Progenitor cell of endocrine pancreas (in vitro differentiated cells): ENCODE measurements at regions not wholly inside any gene's neighbourhood (a gene's known extent, or its start where the extent isn't known, plus 50 kb on each side); places are given as distances from the start of the nearest gene placed in this dataset.

Experiments used
- DNase-seq: peaks from one replicate; pipeline ENCODE4 v3.0.0; 2021; ENCODE audit warnings: low spot score; ENCODE audit not compliant: unreplicated experiment
- H3K27ac Mint-ChIP-seq: 2 replicates; pipeline ENCODE4 v1.8.0; 2021; ENCODE audit warnings: mild to moderate bottlenecking, moderate library complexity, mixed read lengths
- H3K27me3 Mint-ChIP-seq: 2 replicates; pipeline ENCODE4 v1.8.0; 2021; ENCODE audit warnings: mixed read lengths
- H3K36me3 Mint-ChIP-seq: 2 replicates; pipeline ENCODE4 v1.8.0; 2022; ENCODE audit warnings: mixed read lengths; ENCODE audit not compliant: insufficient read depth
- H3K4me1 Mint-ChIP-seq: 2 replicates; pipeline ENCODE4 v1.8.0; 2021; ENCODE audit warnings: low read depth, mixed read lengths
- H3K4me3 Mint-ChIP-seq: 2 replicates; pipeline ENCODE4 v1.8.0; 2021; ENCODE audit warnings: low read depth, mild to moderate bottlenecking, moderate library complexity, mixed read lengths
- H3K9me3 Mint-ChIP-seq: 2 replicates; pipeline ENCODE4 v1.8.0; 2021; ENCODE audit warnings: low read depth, mixed read lengths
- TF ChIP-seq, protein P1 (sequence below): fragments of 200-600 bp; sonication (generic); IDR thresholded peaks from one replicate; pipeline ENCODE4 v1.5.0; 2021; ENCODE audit warnings: antibody characterized with exemption, mild to moderate bottlenecking; ENCODE audit not compliant: unreplicated experiment

DNA sequence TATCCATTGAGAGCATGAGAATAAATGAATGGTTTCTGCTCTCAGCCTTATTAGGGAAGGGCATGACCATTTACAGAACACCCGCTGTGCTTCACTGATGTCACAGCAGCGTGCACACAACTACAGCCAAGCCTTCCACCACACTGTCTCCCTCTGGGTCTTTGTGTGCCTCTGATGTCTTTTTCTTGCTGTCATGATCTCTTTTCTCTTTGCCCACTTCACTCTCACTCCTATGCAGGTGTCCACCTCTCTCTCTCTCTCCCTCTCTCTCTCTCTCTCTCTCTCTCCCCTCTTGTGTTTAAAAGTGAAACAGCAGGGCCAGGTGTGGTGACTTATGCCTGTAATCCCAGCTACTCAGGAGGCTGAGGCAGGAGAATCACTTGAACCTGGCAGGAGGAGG, 232.5 kb upstream of the JUN start:
- Mint-ChIP-seq H3K27ac (no peak overlapping the region), H3K9me3 (peaks cover 4% of the 10 kb centered on the region), H3K36me3 (no peaks in the 10 kb centered on the region), H3K27me3 (peaks cover 34% of the 10 kb centered on the region), H3K4me1 (peaks cover 3% of the 10 kb centered on the region), H3K4me3 (no peak overlapping the region)
- TF ChIP-seq, protein P1, sequence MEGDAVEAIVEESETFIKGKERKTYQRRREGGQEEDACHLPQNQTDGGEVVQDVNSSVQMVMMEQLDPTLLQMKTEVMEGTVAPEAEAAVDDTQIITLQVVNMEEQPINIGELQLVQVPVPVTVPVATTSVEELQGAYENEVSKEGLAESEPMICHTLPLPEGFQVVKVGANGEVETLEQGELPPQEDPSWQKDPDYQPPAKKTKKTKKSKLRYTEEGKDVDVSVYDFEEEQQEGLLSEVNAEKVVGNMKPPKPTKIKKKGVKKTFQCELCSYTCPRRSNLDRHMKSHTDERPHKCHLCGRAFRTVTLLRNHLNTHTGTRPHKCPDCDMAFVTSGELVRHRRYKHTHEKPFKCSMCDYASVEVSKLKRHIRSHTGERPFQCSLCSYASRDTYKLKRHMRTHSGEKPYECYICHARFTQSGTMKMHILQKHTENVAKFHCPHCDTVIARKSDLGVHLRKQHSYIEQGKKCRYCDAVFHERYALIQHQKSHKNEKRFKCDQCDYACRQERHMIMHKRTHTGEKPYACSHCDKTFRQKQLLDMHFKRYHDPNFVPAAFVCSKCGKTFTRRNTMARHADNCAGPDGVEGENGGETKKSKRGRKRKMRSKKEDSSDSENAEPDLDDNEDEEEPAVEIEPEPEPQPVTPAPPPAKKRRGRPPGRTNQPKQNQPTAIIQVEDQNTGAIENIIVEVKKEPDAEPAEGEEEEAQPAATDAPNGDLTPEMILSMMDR, result no peak
- DNase-seq, result no peak

DNA sequence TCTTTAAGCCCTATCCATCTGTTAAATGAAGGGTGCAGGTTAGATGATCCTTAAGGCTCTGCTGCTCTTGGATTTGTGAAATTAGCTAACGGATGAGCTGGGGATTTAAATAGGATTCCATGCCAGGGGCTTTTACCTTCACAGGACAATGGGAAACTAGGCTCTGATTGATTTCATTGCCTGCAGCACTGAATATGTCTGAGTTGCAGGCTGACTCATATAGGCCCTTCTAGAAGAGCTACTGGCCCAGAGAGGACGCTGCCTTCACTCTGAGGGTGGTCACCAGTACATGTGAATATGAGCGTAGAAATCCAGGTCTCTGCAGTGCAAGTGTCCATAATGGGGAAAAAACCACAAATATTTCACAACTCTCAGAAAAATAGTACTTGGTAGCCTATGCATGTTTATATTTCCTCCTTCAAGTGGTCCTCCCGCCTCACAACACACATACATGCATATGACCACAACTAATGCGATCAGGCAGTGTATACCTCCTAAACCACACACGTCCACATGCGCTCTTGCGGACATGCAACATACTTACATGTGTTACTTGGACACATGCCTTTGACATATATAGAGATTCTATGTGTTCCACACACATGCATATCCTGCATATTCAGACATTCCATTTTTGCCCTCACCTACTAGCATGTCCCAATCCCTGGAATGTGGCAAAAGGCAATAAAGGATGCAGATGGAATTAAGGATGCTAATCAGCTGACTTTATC, 233.8 kb upstream of the JUN start:
- no peaks in the 10 kb centered on the region for H3K36me3 Mint-ChIP-seq

DNA sequence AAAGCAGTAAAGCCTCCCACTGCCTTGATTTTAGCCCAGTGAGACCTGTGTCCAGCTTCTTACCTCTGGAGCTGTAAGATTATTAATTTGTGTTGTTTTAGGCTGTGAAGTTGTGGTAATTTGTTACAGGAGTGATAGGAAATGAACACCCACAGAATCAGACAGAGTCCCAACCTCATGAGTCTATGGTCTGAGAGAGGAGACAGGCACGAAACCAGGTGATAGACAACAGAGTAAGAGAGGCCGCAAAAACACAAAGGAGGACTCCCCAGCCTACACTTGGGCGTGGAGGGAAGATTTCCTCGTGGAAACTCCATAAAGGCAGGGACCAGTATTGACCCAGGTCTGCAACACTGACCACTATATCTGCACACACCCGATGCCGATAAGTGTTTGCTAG, 234.6 kb upstream of the JUN start:
- no peaks in the 10 kb centered on the region for H3K36me3 Mint-ChIP-seq
- peaks cover 3% of the 10 kb centered on the region for H3K4me1 Mint-ChIP-seq

More for the DNA sequence above, 233.8 kb upstream of the JUN start:
- Mint-ChIP-seq H3K4me1 (peaks cover 3% of the 10 kb centered on the region), H3K9me3 (peaks cover 4% of the 10 kb centered on the region), H3K27ac (no peak overlapping the region), H3K4me3 (no peak overlapping the region), H3K27me3 (peaks cover 24% of the 10 kb centered on the region)
- no peak for DNase-seq
- TF ChIP-seq, protein P1, result no peak

DNA sequence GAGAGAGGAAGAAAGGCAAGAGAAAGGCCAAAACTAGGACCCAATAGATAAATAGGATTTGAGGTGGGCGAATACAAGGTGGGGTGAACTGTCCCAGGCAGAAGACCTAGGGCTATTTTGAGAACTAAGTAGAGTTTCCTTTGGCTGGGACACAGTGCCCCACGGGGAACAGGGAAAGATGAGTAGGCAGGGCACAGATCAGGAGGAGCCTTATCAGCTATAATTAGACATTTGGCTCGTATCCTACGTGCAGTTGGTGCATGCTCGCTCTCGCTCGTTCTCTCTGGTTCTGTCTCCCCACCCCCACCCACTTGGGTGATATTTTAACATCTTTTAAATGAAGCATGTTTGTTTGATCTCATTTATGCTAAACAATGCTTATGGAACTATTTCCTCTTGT, 235.0 kb upstream of the JUN start:
- H3K27me3 Mint-ChIP-seq, result peaks cover 17% of the 10 kb centered on the region
- H3K4me1 Mint-ChIP-seq, result peaks cover under 1% of the 10 kb centered on the region
- DNase-seq, result no peak
- no peak overlapping the region for H3K4me3 Mint-ChIP-seq
- H3K27ac Mint-ChIP-seq, result no peak overlapping the region
- H3K9me3 Mint-ChIP-seq, result peaks cover 4% of the 10 kb centered on the region
- H3K36me3 Mint-ChIP-seq, result no peaks in the 10 kb centered on the region
- TF ChIP-seq, protein P1, result no peak

More for the DNA sequence above, 234.6 kb upstream of the JUN start:
- DNase-seq, result no peak
- Mint-ChIP-seq H3K27me3 (peaks cover 21% of the 10 kb centered on the region), H3K9me3 (peaks cover 4% of the 10 kb centered on the region), H3K4me3 (no peak overlapping the region), H3K27ac (no peak overlapping the region)
- TF ChIP-seq, protein P1, result no peak

DNA sequence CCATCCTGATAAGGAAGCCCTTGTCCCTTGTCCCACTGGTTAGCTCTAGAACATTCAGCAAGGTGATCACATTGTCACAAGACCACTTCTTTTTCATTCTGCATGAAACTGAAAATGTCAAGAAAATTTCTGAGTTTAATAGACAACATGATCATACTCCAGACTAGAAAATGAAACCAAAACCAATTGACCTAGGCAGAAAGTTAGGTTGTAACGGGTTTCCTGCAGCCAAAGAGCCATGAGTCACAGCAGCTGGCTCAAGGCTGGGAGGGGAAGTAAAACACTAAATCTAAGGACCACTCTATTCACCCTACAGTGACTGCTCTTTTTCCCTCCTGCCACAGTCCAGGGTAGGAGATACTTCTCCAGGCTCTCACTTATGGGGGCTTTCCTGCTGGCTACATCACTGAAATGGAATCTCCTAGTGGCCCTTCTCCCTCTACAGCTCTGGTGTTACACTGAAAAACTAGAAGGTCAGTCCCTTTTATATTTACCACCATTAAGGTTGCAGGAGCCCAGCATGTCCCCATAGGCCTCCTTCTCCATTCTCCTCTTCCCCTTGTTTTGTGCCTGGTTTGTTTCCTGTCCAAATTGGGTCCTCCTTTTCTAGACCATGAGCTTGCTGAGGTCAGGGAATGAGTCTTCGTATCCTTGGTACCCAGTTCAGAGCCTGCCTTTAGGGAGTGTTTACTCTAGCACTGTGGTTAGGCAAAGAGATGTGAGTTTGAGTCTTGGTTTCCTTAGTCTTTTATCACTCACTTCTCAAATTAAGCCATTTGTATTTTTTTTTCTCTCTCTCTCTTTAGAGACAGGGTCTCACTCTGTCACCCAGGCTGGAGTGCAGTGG, 236.5 kb upstream of the JUN start:
- Mint-ChIP-seq H3K4me1 (no peaks in the 10 kb centered on the region), H3K27me3 (peaks cover 5% of the 10 kb centered on the region), H3K4me3 (no peak overlapping the region), H3K36me3 (no peaks in the 10 kb centered on the region), H3K27ac (no peak overlapping the region), H3K9me3 (peaks cover 4% of the 10 kb centered on the region)
- DNase-seq, result no peak
- TF ChIP-seq, protein P1, result no peak
